WTC11 (cell line): ENCODE measurements at regions not wholly inside any gene's neighbourhood (a gene's known extent, or its start where the extent isn't known, plus 50 kb on each side); places are given as distances from the start of the nearest gene placed in this dataset.

ENCODE experiments used
- ATF1 ChIP-seq: sonication (generic); formaldehyde crosslinking; IDR thresholded peaks from 2 replicates; pipeline ENCODE4 v1.8.1; 2023; ENCODE audit warnings: mild to moderate bottlenecking, moderate library complexity, missing genetic modification reagents
- EMX1 ChIP-seq: fragments of 250-450 bp; sonication (Bioruptor Pico); IDR thresholded peaks from 2 replicates; pipeline ENCODE4 v1.8.0; 2021; ENCODE audit warnings: mild to moderate bottlenecking
- JUN ChIP-seq: sonication (generic); formaldehyde crosslinking; IDR thresholded peaks from 2 replicates; pipeline ENCODE4 v1.8.0; 2023; ENCODE audit warnings: mild to moderate bottlenecking, missing genetic modification reagents
- NR2C2 ChIP-seq: sonication (generic); formaldehyde crosslinking; IDR thresholded peaks from 2 replicates; pipeline ENCODE4 v1.8.0; 2022; ENCODE audit warnings: mild to moderate bottlenecking, missing genetic modification reagents
- TF ChIP-seq, protein P1 (sequence below): sonication (generic); formaldehyde crosslinking; IDR thresholded peaks from 2 replicates; pipeline ENCODE4 v1.8.0; 2022; ENCODE audit warnings: mild to moderate bottlenecking, missing genetic modification reagents
- TF ChIP-seq, protein P2 (sequence below): fragments of 200-600 bp; IDR thresholded peaks from 2 replicates; pipeline ENCODE4 v1.8.0; 2022; ENCODE audit warnings: antibody characterized with exemption
- TF ChIP-seq, protein P3 (sequence below): sonication (generic); formaldehyde crosslinking; IDR thresholded peaks from 2 replicates; pipeline ENCODE4 v1.8.1; 2022; ENCODE audit warnings: mild to moderate bottlenecking, missing genetic modification reagents, moderate library complexity, borderline replicate concordance
- TF ChIP-seq, protein P4 (sequence below): sonication (generic); formaldehyde crosslinking; IDR thresholded peaks from 2 replicates; pipeline ENCODE4 v1.8.1; 2023; ENCODE audit warnings: mild to moderate bottlenecking, missing genetic modification reagents

DNA sequence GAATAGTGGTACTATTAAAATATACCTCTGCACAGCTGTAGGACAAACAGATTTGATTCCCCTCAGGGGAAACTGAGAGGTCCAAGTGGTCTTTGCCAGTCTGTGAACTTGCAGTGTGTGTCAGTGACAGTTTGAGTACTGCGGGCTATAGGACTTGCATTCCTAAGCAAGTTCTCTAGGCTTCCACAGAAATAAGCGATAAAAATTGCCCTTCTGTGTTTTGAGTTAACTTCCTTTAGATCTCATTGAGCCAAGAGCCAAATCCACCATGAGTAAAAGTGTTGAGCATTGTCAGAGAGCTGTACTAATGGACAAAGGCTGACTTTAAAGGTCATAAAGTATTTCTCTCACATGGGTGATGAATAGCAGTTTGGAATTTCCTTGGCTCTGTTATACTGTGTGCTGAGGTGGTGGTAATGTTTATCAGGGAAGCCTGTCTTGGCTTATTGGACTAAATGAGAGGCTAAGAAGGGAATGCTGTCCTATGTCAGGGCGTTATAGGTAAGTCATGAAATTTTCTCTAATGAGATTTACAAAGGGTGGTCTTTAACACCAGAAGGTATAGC is 122.6 kb upstream of the MAP3K7 start:
- TF ChIP-seq, protein P1, sequence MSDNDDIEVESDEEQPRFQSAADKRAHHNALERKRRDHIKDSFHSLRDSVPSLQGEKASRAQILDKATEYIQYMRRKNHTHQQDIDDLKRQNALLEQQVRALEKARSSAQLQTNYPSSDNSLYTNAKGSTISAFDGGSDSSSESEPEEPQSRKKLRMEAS: no peak
- TF ChIP-seq, protein P2, sequence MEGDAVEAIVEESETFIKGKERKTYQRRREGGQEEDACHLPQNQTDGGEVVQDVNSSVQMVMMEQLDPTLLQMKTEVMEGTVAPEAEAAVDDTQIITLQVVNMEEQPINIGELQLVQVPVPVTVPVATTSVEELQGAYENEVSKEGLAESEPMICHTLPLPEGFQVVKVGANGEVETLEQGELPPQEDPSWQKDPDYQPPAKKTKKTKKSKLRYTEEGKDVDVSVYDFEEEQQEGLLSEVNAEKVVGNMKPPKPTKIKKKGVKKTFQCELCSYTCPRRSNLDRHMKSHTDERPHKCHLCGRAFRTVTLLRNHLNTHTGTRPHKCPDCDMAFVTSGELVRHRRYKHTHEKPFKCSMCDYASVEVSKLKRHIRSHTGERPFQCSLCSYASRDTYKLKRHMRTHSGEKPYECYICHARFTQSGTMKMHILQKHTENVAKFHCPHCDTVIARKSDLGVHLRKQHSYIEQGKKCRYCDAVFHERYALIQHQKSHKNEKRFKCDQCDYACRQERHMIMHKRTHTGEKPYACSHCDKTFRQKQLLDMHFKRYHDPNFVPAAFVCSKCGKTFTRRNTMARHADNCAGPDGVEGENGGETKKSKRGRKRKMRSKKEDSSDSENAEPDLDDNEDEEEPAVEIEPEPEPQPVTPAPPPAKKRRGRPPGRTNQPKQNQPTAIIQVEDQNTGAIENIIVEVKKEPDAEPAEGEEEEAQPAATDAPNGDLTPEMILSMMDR: no peak
- no peak for TF ChIP-seq NR2C2 (CRISPR knock-in tag)
- no peak for TF ChIP-seq ATF1 (CRISPR knock-in tag)
- TF ChIP-seq, protein P3, sequence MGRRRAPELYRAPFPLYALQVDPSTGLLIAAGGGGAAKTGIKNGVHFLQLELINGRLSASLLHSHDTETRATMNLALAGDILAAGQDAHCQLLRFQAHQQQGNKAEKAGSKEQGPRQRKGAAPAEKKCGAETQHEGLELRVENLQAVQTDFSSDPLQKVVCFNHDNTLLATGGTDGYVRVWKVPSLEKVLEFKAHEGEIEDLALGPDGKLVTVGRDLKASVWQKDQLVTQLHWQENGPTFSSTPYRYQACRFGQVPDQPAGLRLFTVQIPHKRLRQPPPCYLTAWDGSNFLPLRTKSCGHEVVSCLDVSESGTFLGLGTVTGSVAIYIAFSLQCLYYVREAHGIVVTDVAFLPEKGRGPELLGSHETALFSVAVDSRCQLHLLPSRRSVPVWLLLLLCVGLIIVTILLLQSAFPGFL: no peak
- TF ChIP-seq EMX1: no peak
- no peak for TF ChIP-seq JUN
- TF ChIP-seq, protein P4, sequence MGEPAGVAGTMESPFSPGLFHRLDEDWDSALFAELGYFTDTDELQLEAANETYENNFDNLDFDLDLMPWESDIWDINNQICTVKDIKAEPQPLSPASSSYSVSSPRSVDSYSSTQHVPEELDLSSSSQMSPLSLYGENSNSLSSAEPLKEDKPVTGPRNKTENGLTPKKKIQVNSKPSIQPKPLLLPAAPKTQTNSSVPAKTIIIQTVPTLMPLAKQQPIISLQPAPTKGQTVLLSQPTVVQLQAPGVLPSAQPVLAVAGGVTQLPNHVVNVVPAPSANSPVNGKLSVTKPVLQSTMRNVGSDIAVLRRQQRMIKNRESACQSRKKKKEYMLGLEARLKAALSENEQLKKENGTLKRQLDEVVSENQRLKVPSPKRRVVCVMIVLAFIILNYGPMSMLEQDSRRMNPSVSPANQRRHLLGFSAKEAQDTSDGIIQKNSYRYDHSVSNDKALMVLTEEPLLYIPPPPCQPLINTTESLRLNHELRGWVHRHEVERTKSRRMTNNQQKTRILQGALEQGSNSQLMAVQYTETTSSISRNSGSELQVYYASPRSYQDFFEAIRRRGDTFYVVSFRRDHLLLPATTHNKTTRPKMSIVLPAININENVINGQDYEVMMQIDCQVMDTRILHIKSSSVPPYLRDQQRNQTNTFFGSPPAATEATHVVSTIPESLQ (CRISPR knock-in tag): no peak
